ENCODE measurements at regions not wholly inside any gene's neighbourhood (a gene's known extent, or its start where the extent isn't known, plus 50 kb on each side); places are given as distances from the start of the nearest gene placed in this dataset.

GRCh38 chr1:168370586-168370985 is 89.9 kb downstream of the TBX19 start:
- in situ Hi-C loops (cut with HindIII; ENCODE audit: low sequenced_read_pairs) = no loop called here
- no peak for TF ChIP-seq CTCF (IDR thresholded peaks at IDR 0.05; ENCODE audit: low read depth, low read length, missing control alignments)
- H3K4me3 ChIP-seq (ENCODE audit: low read depth, low read length) = no peak overlapping the region
- no peak for DNase-seq (ENCODE audit: low read depth)

DNA sequence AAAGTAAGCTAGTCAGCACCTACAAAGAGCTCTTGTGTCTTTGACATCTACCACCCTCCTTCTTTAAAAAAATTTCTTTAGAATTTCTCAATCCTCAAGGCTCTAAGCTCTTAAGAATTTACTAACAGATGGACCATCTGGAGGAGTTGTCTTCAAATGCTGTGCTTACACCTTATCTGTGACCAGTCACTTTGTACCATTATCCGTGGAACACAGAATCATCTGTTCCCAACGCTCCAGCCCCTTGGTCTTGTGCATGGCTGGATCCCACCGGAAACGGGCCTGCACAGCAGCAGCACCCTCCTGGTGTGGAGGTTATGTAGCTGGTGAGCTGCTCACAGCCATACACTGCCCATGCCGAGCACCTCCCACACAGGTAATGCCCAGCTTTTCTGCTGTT is 89.0 kb downstream of the TBX19 start:
- DNase-seq (ENCODE audit: low read depth) = no peak
- no peak for TF ChIP-seq CTCF (IDR thresholded peaks at IDR 0.05; ENCODE audit: low read depth, low read length, missing control alignments)
- in situ Hi-C loops (cut with HindIII; ENCODE audit: low sequenced_read_pairs) = no loop called here
- H3K4me3 ChIP-seq (ENCODE audit: low read depth, low read length) = no peak overlapping the region

DNA sequence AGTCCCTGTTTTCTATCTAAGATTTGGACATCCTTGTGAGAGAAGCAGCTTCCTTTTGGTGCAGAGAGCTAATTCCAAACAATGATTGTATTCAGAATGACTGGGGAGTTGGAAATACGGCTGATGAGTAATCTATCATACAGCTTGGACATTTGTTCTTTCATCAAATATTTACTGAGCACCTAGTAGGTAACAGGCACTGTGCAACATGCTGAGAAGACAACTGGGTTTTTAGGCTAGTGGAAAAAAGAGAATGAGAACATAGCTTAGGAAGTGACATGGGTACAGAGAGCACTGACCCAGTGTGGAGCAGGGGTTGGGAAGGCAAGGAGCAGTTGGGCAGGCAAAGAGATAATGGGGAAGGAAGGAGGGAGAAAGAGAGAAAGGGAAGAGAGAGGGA is 87.5 kb downstream of the TBX19 start:
- H3K4me3 ChIP-seq (ENCODE audit: low read depth, low read length) = no peak overlapping the region
- TF ChIP-seq CTCF (IDR thresholded peaks at IDR 0.05; ENCODE audit: low read depth, low read length, missing control alignments) = no peak
- in situ Hi-C loops (cut with HindIII; ENCODE audit: low sequenced_read_pairs) = no loop called here
- DNase-seq (ENCODE audit: low read depth) = no peak

GRCh38 chr1:168365719-168366479 is 85.2 kb downstream of the TBX19 start:
- no peak for TF ChIP-seq CTCF (IDR thresholded peaks at IDR 0.05; ENCODE audit: low read depth, low read length, missing control alignments)
- no peak overlapping the region for H3K4me3 ChIP-seq (ENCODE audit: low read depth, low read length)
- in situ Hi-C loops (cut with HindIII; ENCODE audit: low sequenced_read_pairs) = no loop called here
- no peak for DNase-seq (ENCODE audit: low read depth)

Data from astrocyte of the cerebellum (primary cell).